ENCODE measurements at regions not wholly inside any gene's neighbourhood (a gene's known extent, or its start where the extent isn't known, plus 50 kb on each side); places are given as distances from the start of the nearest gene placed in this dataset.

DNA sequence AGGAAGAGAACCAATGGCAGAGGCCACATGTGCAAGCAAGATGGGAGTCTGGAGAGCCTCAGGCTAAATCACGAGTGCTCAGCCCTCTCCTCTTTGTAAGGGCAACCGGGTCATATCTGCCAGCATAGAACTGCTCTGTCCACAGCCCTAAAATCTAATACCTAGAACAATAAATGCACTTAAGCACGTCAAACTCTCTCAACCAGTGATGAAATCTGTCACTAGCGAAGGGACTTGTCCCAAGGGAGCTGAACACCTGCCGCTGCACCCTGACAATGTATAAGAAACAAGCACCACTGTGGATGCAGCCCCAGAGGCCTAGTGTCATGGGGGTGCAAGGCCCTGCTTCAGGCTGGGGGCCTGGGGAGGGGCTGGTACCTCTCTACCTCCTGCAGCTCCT, 82.5 kb downstream of the PRL start:
- no peak for TF ChIP-seq POLR2A (IDR thresholded peaks at IDR 0.05)
- no peak for TF ChIP-seq EP300 (IDR thresholded peaks at IDR 0.05)

All from suprapubic skin (tissue), 2 donors.